ENCODE measurements at regions not wholly inside any gene's neighbourhood (a gene's known extent, or its start where the extent isn't known, plus 50 kb on each side); places are given as distances from the start of the nearest gene placed in this dataset.

GRCh38 chr3:110821586-110821985 lies 250.0 kb upstream of the NECTIN3 start:
- Histone ChIP-seq H3K4me1 (replicated peaks in 1 of 2) (no peaks in the 10 kb centered on the region), H3K27me3 (no peaks in the 10 kb centered on the region), H3K36me3 (replicated peaks in 1 of 2) (no peaks in the 10 kb centered on the region), H3K27ac (no peak overlapping the region), H3K4me3 (no peak overlapping the region), H3K9me3 (replicated peaks in 1 of 3) (no peaks in the 10 kb centered on the region)
- intact Hi-C loops (cut with DNase I) = no loop called here
- TF ChIP-seq, protein P1, sequence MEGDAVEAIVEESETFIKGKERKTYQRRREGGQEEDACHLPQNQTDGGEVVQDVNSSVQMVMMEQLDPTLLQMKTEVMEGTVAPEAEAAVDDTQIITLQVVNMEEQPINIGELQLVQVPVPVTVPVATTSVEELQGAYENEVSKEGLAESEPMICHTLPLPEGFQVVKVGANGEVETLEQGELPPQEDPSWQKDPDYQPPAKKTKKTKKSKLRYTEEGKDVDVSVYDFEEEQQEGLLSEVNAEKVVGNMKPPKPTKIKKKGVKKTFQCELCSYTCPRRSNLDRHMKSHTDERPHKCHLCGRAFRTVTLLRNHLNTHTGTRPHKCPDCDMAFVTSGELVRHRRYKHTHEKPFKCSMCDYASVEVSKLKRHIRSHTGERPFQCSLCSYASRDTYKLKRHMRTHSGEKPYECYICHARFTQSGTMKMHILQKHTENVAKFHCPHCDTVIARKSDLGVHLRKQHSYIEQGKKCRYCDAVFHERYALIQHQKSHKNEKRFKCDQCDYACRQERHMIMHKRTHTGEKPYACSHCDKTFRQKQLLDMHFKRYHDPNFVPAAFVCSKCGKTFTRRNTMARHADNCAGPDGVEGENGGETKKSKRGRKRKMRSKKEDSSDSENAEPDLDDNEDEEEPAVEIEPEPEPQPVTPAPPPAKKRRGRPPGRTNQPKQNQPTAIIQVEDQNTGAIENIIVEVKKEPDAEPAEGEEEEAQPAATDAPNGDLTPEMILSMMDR (IDR thresholded peaks at IDR 0.05) = no peak
- TF ChIP-seq POLR2A (IDR thresholded peaks at IDR 0.05) = no peak
- no peak for DNase-seq
- 89 to 90% (median 89%) methylated on average over 1 of the region's 1 CpG for WGBS, 4 donors

GRCh38 chr3:110822971-110823370 lies 248.6 kb upstream of the NECTIN3 start:
- no peak overlapping the region for H3K4me3 ChIP-seq
- WGBS, 4 donors = 46 to 52% (median 51%) methylated on average over 2 of the region's 2 CpGs
- DNase-seq = no peak
- intact Hi-C loops (cut with DNase I) = no loop called here
- H3K36me3 ChIP-seq (replicated peaks in 1 of 2) = no peaks in the 10 kb centered on the region
- no peaks in the 10 kb centered on the region for H3K4me1 ChIP-seq (replicated peaks in 1 of 2)
- no peaks in the 10 kb centered on the region for H3K27me3 ChIP-seq
- TF ChIP-seq, protein P1 (IDR thresholded peaks at IDR 0.05) = no peak
- TF ChIP-seq POLR2A (IDR thresholded peaks at IDR 0.05) = no peak
- H3K9me3 ChIP-seq (replicated peaks in 1 of 3) = no peaks in the 10 kb centered on the region
- no peak overlapping the region for H3K27ac ChIP-seq

- intact Hi-C loops (cut with DNase I) = no loop called here
- 39 to 64% (median 53%) methylated on average over 3 of the region's 3 CpGs for WGBS, 4 donors
These were observed 224.6 kb upstream of the NECTIN3 start for GRCh38 chr3:110846971-110847370.

GRCh38 chr3:110849064-110849463 lies 222.6 kb upstream of the NECTIN3 start:
- Histone ChIP-seq H3K4me1 (replicated peaks in 1 of 2) (no peaks in the 10 kb centered on the region), H3K9me3 (replicated peaks in 1 of 3) (no peaks in the 10 kb centered on the region), H3K36me3 (replicated peaks in 1 of 2) (no peaks in the 10 kb centered on the region), H3K27me3 (no peaks in the 10 kb centered on the region), H3K27ac (no peak overlapping the region), H3K4me3 (no peak overlapping the region)
- intact Hi-C loops (cut with DNase I) = no loop called here
- DNase-seq = no peak
- no peak for TF ChIP-seq POLR2A (IDR thresholded peaks at IDR 0.05)
- TF ChIP-seq, protein P1 (IDR thresholded peaks at IDR 0.05) = no peak
- WGBS, 4 donors = 58 to 63% (median 60%) methylated on average over 2 of the region's 2 CpGs

More at GRCh38 chr3:110846971-110847370, 224.6 kb upstream of the NECTIN3 start:
- no peaks in the 10 kb centered on the region for H3K9me3 ChIP-seq (replicated peaks in 1 of 3)
- H3K4me3 ChIP-seq = no peak overlapping the region
- DNase-seq = no peak
- TF ChIP-seq, protein P1 (IDR thresholded peaks at IDR 0.05) = no peak
- no peak for TF ChIP-seq POLR2A (IDR thresholded peaks at IDR 0.05)
- no peak overlapping the region for H3K27ac ChIP-seq
- H3K36me3 ChIP-seq (replicated peaks in 1 of 2) = no peaks in the 10 kb centered on the region
- no peaks in the 10 kb centered on the region for H3K4me1 ChIP-seq (replicated peaks in 1 of 2)
- no peaks in the 10 kb centered on the region for H3K27me3 ChIP-seq
